NCI-H2029 treated with DMSO at 0.1 percent for 48 hours (cell line): ENCODE measurements at regions not wholly inside any gene's neighbourhood (a gene's known extent, or its start where the extent isn't known, plus 50 kb on each side); places are given as distances from the start of the nearest gene placed in this dataset.
"Not testable (repeated sequence)": the region's sequence is repeated elsewhere in the genome, so short reads cannot be mapped to it uniquely, and the experiment has no call there.

Experiments used
- DNase-seq: peaks from one replicate; lab custom pipeline; 2025; lab: John Stamatoyannopoulos, UW

DNA sequence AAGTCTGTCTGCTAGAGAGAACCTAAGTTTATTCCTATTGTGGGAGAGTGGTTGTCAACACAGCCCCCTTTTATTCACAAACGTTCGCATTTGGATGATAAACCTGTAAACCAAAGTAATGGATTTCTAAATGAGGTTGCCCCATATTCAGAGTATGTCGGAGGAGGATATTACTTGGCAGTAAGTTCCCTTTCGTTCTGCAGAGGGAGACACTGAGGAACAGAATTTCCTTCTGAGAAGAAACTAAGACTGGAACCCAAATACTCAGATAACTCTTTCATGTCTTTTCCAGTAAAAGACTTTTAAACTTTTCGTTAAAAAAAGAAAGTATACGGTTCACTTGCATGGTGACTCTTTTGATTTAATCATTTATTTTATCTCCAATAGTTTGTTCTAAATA is 754.6 kb upstream of the MMS22L start:
- no peak for DNase-seq

DNA sequence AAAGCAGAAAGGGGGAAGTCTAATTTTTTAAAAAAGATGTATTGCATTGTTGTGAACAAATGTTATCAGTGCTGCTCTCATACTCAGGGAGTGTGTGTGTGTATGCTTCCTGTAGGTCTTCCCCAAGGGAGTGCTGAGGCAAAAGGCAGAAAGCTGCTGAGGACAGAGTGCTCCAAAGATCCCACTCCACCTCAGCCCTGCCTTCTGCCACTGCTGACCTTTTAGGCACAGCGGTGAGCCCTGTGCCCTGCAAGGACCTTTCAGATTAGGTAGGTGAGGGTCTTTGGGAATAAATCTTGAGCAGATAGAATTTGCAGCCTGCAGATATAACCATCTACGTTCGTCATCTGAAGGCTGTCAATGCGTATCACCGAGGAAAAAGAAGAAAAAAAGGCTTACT is 756.4 kb upstream of the MMS22L start:
- DNase-seq: no peak

DNA sequence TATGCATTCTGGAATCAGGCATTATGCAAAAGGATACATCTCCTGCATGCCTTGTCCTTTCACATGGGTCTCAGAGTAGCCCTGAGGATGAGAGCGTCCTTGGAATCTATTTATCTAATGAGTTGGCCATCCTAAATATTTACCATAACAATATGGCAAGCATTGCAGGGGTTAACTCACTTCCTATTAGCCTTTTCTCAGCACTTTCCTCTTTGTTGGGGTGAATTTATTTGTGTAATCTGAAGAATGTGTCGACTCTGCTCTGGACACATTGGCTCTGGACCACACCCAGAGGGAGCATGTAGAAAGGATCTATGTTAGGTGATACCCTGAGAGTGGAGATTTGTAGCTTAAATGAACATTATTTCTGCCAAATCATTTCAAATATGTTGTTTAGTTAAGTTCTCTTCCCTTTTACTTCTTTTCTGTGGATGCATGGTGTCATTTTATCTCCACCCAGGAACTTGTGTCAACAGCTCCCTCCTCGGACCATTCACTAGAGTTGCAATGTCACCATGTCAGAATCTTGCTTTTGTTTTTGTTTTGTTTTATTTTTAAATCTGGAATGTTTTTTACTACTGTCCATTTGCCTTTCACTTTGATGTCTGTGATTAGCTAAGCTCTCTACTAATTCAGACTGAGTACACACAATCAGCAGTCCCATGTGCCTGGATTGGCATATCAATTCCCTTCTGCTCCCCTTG is 757.0 kb upstream of the MMS22L start:
- no peak for DNase-seq

DNA sequence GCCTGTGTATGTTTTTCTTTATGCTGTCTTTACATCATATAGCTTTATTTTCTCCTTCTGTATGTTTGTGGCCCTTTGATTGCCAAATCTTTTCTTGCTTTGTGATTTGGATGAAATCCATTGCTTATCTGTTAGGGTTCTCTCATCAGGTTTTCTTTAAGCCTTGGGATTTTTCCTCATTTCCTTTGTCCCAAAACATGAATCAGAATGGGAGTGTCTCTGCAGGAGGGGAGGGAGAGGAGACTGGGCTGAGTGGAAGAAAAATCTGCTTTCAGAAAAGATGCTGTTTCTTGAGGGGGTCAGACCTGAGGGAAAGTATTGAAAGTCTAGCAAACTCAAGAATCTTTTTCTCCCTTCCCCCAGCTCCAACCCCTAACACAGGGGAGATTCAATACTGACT is 758.0 kb upstream of the MMS22L start:
- DNase-seq: no peak

DNA sequence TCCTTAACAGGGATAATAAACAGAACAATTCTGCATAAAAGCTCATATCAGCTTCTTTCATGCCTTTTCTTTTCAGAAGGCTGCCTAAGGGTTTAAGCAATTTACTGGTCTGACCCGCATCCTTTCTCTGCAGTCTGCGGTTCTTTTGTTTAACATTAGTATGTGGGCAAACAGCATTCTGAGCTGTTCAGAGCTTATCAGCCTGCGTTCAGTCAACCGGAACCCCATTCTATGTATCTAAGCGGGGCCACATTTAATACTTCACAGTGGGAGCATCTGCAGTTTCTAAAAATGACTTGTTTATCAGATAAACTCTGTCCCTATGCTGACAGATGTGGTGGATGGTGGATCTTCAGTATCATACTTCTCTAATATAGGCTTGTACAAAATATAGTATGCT is 758.9 kb upstream of the MMS22L start:
- no peak for DNase-seq

- no peak for DNase-seq
Observed at GRCh38 chr6:98044151-98044561, 761.1 kb upstream of the MMS22L start.

- no peak for DNase-seq
Observed at GRCh38 chr6:98044791-98045470, 761.9 kb upstream of the MMS22L start.

DNA sequence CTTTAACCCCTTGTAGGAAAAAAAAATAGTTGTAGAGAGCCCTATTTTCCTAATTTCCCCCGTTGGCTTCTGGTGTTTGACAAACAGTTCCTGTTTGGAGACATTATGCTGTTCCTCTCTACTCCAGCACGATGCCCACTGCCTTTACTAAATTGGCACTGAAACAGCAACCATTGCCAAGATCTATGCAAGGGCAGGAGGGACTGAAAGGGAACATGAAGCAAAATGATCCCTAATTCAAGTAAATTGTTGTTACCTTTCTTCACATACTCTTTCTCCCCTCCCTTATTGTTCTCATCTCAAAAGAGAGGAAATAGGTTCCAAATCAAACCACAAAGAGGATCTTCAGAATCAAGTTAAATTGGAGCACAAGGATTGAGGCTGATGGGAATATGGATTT is 764.1 kb upstream of the MMS22L start:
- no peak for DNase-seq

- DNase-seq: no peak
Observed at GRCh38 chr6:98047871-98048270, 764.9 kb upstream of the MMS22L start.

DNA sequence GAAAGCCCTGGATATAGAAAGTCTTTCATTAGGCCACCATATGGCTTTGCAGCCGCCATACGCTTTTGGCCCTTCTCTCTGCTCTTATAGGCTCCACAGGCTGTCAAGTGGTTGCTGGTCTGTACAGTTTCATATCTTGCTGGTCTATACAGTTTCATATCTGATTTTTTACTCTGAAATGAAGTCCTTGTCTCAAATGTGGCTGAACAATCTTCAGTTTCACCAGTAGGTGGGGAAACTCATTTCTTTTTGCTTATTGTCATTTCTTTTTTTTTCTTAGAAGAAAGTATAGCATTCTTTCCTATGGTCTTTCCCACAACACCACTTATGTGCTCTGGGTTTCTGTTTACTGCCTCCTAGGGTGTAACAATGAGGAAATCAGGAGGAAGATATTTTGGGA is 771.4 kb upstream of the MMS22L start:
- DNase-seq: no peak

DNA sequence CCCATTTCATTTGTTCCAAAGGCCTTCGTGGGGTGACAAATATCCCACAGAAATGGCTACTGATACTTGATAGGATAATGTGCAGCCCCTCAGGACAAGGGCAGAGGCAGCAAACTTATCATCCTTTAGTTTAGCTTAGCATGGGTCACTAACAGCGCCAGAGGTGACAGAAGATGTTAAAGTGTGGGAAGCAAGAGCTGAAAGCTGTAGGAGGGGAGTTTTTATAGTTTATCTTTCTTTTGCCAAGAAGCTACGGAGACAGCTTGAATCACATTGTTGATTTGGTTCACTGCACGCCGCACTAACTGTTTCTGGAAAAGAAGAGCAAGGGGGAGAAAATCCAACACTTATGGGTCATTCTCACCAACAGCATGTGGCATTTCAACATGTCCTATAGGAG is 773.9 kb upstream of the MMS22L start:
- DNase-seq: no peak

GRCh38 chr6:98067375-98067774 is 767.0 kb upstream of the POU3F2 start:
- DNase-seq: no peak

GRCh38 chr6:98088537-98088936 is 745.8 kb upstream of the POU3F2 start:
- DNase-seq: not testable (repeated sequence)

DNA sequence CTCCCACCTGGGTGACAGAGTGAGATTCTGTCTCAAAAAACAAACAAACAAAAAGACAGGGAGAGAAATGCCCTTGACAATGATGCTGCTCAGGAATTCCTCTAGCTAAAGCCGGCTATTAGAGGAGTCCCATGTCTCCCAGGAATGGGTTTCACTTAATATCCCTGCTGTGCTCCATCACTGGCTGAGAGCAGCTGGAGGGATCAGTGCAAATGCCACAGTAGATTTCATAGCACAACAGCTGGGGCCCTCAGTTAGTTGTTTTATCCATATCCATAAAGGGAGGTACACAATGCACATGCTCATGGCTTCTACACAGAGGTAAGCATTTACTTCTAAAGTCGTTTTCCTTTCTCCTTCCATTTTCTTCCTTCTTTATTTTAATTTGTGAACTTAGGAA is 742.0 kb upstream of the POU3F2 start:
- DNase-seq: no peak

- no peak for DNase-seq
Observed at GRCh38 chr6:98094696-98095095, 739.7 kb upstream of the POU3F2 start.

GRCh38 chr6:98107801-98108200 is 726.6 kb upstream of the POU3F2 start:
- DNase-seq: no peak

DNA sequence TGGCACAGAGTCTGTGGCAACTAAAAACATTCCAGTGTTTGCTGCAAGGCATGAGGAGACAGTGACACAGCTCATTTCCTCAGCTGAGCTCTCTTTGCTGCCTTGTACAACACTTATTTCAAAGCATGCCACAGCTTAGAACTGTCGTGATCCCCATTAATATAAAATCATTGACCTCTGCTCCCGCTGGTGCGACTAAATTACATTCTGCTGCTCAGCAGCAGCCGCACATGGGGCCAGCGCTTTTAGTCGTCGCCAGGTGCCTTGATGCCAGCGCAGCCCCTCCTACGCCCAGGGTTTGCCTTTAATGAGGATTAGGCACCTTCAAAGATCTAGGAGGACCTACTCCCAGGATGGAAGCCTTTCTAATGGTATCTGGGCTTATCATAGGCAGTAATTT is 717.9 kb upstream of the POU3F2 start:
- no peak for DNase-seq

GRCh38 chr6:98117068-98117467 is 717.3 kb upstream of the POU3F2 start:
- no peak for DNase-seq

GRCh38 chr6:98118397-98119045 is 715.9 kb upstream of the POU3F2 start:
- no peak for DNase-seq

DNA sequence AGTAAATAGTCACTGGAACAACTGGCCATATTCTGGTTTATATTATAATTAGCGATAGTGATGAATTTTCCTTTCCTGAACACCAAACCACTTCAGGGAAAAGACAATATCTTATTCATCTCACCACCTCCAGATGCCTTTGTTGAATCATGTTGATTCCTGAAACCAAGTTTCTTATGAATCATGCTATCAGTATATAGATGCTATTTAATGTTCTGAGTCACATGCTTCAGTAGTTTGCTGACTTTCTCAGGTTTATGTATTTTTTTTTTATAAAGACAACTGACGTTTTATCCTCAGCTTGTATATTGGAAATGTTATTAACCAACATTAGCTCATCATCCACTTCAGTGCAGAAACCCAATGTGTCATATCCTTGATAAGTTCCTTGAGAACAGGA is 710.2 kb upstream of the POU3F2 start:
- DNase-seq: no peak

GRCh38 chr6:98131290-98131990 is 702.9 kb upstream of the POU3F2 start:
- DNase-seq: no peak

- no peak for DNase-seq
Observed at GRCh38 chr6:98136333-98136732, 698.0 kb upstream of the POU3F2 start.

DNA sequence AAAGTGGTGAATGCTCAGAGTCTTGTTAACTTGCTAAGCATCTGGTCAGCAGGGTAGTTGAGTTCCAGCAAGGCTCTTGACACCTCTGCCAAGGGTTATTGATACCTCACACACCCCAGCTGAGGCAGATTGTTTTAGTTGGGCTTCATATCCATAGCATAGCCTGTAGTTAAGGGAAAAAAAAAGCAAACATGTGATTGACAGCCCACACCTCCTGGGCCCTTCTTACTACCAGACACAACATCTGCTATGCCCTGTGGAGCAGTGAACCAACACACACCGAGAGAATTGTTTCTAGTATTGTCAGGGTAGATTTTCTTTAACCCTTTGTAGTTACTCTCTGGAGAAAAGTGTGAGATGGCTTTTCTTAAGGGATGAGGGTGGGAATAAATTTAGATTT is 697.0 kb upstream of the POU3F2 start:
- no peak for DNase-seq
